H54 (cell line): ENCODE measurements at regions not wholly inside any gene's neighbourhood (a gene's known extent, or its start where the extent isn't known, plus 50 kb on each side); places are given as distances from the start of the nearest gene placed in this dataset.

ENCODE experiments used
- DNase-seq: peaks from one replicate; pipeline ENCODE4 v3.0.0; 2011; ENCODE audit warnings: low spot score, mixed read lengths; ENCODE audit not compliant: insufficient read length
- FAIRE-seq: peaks from 3 replicates; lab custom pipeline; 2011; peaks lifted over from hg19 to GRCh38; lab: Jason Lieb, UNC
- POLR2A ChIP-seq: IDR thresholded peaks from 2 replicates; pipeline ENCODE4 v1.6.1; 2011; ENCODE audit warnings: low read depth, mild to moderate bottlenecking, low read length

DNA sequence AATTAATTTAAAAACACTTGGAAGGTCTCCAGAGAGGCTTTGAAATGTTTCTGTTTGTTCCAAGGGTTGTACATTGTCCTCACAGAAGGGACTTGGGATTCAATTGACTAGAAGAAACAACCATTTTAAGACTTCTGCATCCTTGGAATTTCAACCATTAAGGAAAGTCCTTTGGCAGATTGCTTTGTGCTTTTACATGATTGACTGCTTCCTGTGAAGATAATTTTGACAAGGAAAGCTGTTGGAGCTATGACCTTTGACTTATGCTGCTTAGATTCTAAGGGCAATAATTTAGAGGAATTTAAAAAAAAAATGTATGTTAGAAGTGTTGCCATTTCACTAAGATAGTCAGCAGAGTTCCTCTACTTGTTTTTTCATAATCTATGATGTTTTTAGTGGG is 483.9 kb upstream of the TBL1XR1 start:
- no peak for TF ChIP-seq POLR2A
- FAIRE-seq (no peak), DNase-seq (no peak)

DNA sequence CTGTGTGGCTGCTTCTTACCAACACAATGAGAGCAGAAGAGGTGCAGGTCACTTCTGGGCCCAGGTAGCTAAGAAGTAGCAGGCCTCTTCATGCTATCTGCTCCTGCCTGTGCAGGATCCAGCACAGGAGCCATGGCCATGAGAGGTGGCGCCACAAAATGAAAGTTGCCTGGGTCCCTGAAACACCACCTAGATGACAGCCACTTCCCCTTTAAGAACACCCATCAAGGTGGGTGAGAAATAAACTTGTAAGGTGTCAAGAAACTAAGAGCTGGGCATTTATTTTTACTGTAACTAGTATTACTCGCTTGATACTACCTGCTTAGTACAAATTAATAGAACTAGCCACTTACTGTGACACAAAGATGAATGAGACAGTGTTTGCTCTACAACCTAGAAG is 484.6 kb upstream of the TBL1XR1 start:
- TF ChIP-seq POLR2A: no peak
- no peak for FAIRE-seq

DNA sequence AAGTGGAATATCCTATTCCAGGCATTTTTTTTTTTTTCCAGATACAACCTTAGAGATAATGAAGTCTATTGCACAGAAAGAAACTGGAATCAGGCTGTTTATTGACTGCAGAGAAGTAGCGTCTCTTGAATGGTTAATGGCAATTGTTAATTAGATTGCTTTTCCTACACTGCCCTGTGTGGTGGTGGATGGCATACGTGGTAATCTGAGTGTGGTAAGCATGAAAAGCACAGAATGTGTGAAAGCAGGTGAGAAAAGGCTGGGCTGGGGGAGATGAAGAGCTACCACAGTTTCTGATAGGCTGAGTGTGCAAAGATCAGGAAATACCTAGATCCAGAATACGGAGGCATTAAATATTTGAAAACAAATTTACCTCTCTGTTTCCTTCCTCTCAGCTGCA is 486.3 kb upstream of the TBL1XR1 start:
- no peak for TF ChIP-seq POLR2A
- DNase-seq: no peak
- no peak for FAIRE-seq

More for the DNA sequence above, 484.6 kb upstream of the TBL1XR1 start:
- DNase-seq: no peak

DNA sequence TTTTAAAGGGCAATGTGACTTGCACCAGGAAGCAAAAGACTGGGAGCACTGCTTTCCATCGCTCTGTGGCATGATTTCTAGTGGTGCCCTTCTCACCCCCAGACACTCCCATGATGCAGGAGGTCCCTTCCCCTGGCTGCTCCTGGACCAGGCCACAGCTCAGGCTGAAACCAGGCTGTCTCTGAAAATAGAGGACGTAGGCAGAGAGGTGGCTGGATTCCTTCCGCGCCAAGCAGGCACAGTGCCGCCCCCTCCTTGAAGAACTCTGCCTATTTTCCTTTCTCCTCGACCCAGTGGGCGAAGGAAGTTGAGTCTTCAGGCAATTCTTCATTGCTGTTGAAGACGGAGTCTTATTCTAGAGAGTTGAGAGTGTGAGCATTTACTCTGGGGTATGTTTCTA is 489.4 kb upstream of the TBL1XR1 start:
- FAIRE-seq (no peak), DNase-seq (no peak)
- no peak for TF ChIP-seq POLR2A

DNA sequence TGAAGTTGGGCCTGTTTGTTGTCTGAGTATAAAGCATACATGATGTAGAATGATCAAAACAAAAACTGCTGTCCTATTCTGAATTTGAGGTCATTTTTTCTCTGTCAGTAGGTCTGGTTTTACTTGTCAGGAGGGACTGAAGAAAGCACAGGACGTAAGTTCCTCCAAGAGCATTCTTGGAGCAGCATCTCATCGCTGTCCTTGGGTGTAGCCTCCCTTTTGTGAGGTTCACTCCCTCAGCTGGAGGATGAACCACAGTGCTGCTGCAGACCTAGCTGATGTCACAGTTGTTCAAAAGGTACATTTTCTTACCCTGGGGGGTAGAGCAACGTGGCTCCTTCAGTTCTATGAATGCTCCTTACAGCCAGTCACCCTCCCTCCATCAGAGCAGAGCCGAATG is 490.0 kb upstream of the TBL1XR1 start:
- FAIRE-seq: no peak

DNA sequence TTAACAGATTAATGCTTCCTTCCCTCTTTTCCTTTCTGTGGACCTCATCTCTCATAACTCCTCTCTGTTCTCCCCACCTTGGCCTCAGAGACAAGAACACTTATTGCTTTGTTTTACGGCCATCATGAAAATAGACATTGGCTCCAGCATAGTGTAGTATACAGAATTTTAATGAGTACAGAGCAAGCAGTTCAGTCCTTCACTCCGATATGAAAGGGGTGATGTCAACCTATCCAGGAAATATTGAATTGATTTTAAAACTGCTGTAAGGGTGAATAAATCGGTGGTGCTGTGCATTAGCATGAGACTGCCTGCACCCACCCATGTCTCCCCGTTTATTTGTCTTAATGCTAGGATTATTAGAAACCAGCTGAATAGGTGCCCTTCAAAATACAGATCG is 490.9 kb upstream of the TBL1XR1 start:
- FAIRE-seq (no peak), DNase-seq (no peak)
- TF ChIP-seq POLR2A: no peak

More for the DNA sequence above, 490.0 kb upstream of the TBL1XR1 start:
- TF ChIP-seq POLR2A: no peak
- DNase-seq: no peak

DNA sequence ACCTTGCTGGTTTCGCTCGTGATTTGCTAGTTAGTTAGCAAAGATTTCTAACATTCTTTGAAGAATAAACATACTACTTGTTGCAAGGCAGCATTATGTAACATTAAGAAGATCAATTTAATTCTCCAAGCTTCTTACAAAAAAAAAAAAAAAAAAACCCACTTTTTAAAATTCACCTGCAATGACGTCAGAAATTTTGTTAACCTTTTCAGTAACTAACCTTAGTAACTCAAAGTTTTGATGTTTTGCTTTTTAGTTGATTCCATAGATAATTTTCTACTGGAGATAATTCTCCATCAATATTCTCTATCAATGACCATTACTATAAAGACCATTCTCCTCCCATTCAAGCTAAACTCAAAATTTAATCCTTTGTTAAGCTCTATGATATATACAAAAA is 491.8 kb upstream of the TBL1XR1 start:
- FAIRE-seq (no peak), DNase-seq (no peak)
- no peak for TF ChIP-seq POLR2A

DNA sequence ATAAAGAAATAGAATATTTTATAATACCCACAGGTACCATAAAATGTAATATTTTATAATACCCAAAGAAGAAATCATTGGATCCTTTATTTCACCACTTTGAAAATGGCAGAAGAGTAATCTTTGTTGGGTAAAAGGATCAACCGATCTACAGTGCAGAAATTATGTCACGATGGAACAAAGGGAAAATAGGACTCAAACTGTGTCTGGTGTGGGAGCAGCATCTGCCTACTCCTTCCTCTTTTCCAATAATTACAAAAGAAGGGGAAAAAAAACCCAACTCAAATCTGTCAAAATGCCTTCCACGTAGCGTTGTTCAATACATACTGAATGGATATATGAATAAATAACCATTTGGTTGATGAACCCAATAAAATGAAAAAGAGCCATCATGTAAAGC is 492.6 kb upstream of the TBL1XR1 start:
- DNase-seq: no peak
- no peak for TF ChIP-seq POLR2A
- no peak for FAIRE-seq

DNA sequence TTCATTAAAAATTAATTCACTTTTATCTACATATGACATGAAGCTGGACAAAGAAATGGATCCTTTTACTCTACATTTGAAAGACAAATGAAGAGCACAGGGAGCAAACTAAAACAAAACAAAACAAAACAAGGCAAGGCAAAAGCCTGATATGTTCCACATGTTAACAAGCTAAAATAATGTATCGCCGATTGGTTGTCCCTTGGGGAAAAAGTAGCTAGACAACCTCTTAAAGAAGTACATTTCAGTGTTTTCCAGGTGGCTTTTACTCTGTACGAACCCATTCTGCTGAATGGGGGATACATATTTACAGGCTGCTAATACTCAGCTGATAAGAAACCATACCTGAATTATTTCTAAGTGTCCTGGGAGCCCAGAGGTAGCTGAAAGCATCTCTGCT is 493.0 kb upstream of the TBL1XR1 start:
- no peak for FAIRE-seq
- no peak for DNase-seq
- TF ChIP-seq POLR2A: no peak

DNA sequence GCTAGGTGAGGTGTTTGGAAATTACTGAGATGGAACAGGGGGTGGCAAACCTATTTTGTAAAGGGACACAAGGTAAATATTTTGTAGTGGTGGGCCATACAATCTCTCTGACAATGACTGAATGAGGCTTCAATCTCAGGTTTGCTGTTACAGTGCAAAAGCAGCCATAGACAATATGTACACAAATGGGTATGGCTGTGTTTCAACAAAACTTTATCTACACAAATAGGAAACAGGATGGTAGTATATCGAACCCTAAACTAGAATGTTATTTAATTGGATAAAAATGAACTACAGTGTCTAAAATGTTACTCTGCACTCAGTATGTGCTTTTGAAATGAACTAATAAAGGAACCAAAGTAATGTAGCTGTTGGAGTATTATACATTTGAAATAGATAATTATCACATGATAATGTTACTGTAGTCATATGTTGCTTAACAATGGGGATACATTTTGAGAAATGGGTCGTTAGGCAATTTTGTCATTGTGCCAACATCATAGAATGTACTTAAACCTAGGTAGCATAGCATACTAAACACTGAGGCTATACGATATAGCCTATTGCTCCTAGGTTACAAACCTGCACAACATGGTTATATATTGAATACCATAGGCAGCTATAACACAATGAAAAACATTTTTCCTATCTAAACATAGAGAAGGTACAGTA is 495.2 kb upstream of the TBL1XR1 start:
- FAIRE-seq: no peak
- no peak for TF ChIP-seq POLR2A
- no peak for DNase-seq

DNA sequence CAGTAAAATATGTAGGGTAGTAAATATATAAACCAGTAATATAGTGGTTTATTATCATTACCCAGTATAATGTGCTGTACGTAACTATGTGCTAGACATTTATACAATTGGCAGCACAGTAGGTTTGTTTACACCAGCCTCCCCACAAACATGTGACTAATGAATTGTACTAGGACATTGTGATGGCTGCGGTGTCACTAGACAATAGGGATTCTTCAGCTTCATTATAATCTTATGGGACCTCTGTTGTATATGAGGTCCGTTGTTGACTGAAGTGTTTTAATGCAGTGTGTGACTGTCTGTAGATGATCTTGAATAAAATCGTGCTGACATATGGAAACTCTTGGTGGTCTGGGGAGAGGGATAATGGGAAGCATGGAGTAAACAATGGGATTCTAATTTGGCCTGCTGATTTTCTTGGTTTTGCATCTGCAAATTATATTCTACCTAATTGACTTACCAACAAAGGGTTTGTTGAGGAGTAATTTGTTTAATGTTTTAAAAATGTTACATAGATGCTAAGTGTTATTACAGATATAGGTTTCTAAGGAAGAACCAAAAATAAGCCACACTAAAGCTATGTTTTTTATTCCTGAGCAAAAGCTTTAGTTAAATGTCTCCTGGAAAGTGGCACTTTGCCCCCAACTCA is 496.5 kb upstream of the TBL1XR1 start:
- DNase-seq: no peak
- no peak for FAIRE-seq
- no peak for TF ChIP-seq POLR2A

DNA sequence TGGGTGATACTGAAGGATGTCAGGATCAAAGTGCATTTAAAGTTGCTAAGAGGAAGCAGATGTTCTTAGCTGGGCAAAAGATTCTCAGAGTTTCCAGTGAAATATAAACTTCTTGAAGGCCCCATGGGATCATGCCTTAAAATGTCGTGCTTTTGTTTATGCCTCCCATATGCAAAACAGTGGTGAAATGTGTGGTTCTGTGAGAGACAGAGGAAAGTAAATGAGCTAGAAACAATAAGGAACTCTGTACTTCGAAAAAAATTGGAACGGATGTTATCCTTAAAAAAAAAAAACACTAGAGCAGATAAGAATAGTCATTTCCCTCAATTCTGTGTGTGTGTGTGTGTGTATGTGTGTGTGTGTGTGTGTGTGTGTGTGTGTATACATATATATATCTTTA is 497.0 kb upstream of the TBL1XR1 start:
- FAIRE-seq (no peak), DNase-seq (no peak)

DNA sequence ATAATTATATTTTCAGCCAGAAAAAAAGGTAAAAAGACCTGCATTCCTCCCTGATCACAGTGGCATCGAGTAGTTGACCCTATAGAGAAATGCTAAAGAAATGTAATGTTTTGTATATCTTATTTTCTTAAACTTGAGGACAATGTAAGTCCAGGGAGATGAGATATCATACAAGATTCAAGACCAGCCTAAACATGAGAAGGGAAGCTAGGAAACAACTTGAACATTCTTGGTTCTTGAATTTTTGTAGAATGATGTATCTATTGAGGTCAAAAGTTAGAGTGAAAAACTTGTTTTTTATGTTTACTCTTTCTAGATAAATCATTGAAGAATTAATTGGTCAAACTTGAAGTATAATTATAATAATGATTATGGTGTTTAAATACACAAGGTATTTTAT is 497.7 kb upstream of the TBL1XR1 start:
- TF ChIP-seq POLR2A: no peak
- no peak for FAIRE-seq
- DNase-seq: no peak

More for the DNA sequence above, 497.0 kb upstream of the TBL1XR1 start:
- no peak for TF ChIP-seq POLR2A

DNA sequence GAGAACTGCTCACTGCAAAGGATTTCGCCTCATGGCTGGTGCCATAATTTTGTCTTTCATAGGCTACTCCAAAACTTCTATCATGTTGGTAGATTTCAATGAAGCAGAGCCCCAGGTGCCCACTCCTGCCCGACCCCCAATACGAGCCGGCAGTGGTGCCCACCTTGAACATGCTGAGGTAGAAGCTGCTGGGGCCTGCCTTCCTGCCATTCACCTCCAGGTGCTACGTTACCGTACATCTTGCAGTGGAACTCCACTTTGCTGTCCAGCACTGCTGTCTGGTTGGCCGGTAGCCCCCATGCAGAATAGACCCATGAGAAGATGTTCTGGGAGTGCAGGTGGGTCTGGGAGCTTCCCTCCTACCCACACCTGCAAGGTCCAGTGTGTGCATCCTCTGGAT is 502.8 kb upstream of the TBL1XR1 start:
- no peak for TF ChIP-seq POLR2A
- DNase-seq (no peak), FAIRE-seq (no peak)

DNA sequence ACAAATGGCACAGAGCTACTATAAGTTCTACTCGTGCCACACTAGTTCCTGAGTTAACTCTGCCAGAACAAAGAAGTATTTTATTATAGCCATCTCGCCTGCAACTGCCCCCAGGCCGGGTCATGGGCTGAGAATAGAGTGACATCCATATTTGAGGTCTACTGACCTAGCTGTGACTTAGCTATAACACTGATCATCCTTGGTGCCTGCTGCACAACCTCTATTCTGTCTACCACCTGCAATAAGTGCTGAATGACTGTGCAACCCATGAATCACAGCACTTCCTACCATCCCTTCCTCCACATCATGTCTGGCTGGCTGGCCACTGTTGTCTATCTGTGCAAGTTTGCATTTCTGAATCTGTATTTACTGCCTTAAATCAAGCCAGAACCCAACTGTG is 506.5 kb upstream of the TBL1XR1 start:
- DNase-seq: peak; percentile 10
- peak; percentile 86 for FAIRE-seq
- no peak for TF ChIP-seq POLR2A
